ENCODE measurements at regions not wholly inside any gene's neighbourhood (a gene's known extent, or its start where the extent isn't known, plus 50 kb on each side); places are given as distances from the start of the nearest gene placed in this dataset.

- TF ChIP-seq MAZ (IDR thresholded peaks at IDR 0.05; ENCODE audit: borderline replicate concordance, low read depth, low read length): no peak
- no peak for TF ChIP-seq MAFK (IDR thresholded peaks at IDR 0.05; ENCODE audit: low read depth, low read length)
- TF ChIP-seq CTCF (conservative IDR thresholded peaks at IDR 0.05; ENCODE audit: low read depth, low read length): no peak
- TF ChIP-seq SMC3 (IDR thresholded peaks at IDR 0.05; ENCODE audit: low read depth, low read length): no peak
- TF ChIP-seq MXI1 (IDR thresholded peaks at IDR 0.05; ENCODE audit: borderline replicate concordance, low read depth, low read length): no peak
- no peak for TF ChIP-seq BHLHE40 (IDR thresholded peaks at IDR 0.05; ENCODE audit: low read depth, low read length)
- no peak for TF ChIP-seq RAD21 (IDR thresholded peaks at IDR 0.05; ENCODE audit: low read length)
- TF ChIP-seq USF2 (IDR thresholded peaks at IDR 0.05; ENCODE audit: low read depth, low read length): no peak
- no peak for TF ChIP-seq NFE2L2 (IDR thresholded peaks at IDR 0.05; ENCODE audit: low read depth, low read length)
- TF ChIP-seq ELK1 (IDR thresholded peaks at IDR 0.05; ENCODE audit: borderline replicate concordance, low read depth, low read length): no peak
- no peak for TF ChIP-seq CHD1 (IDR thresholded peaks at IDR 0.05; ENCODE audit: low read depth, low read length)
- no peak for TF ChIP-seq FOS (IDR thresholded peaks at IDR 0.05; ENCODE audit: low read depth, low read length)
- TF ChIP-seq POLR2A (IDR thresholded peaks at IDR 0.05; ENCODE audit: low read depth, low read length): no peak
- no peak for TF ChIP-seq RFX5 (IDR thresholded peaks at IDR 0.05; ENCODE audit: low read depth, low read length)
- no peak for TF ChIP-seq RCOR1 (IDR thresholded peaks at IDR 0.05; ENCODE audit: insufficient replicate concordance, low read length)
- TF ChIP-seq CEBPB (IDR thresholded peaks at IDR 0.05; ENCODE audit: low read depth, low read length): no peak
- H3K9ac ChIP-seq (ENCODE audit: low read depth, low read length): no peak overlapping the region
- H3K14ac ChIP-seq (replicated peaks; ENCODE audit: low read depth, low read length): 0 out of 2 replicates have a peak overlapping the region, but pooled peaks have one; percentile 13
- H3K36me3 ChIP-seq (ENCODE audit: control insufficient read depth, insufficient read depth, low read length): no peaks in the 10 kb centered on the region
- H2AK9ac ChIP-seq (replicated peaks; ENCODE audit: low read depth, low read length, poor library complexity): no peak overlapping the region
- no peaks in the 10 kb centered on the region for H3K9me3 ChIP-seq (ENCODE audit: control insufficient read depth, insufficient read depth, low read length)
- no peaks in the 10 kb centered on the region for H3K79me1 ChIP-seq (ENCODE audit: low read depth in 1 of 2, low read length in 2 of 2)
- H3K56ac ChIP-seq (ENCODE audit: extremely low read depth, insufficient read depth, low read length): no peak overlapping the region
- H3K4me2 ChIP-seq (ENCODE audit: low read depth, low read length): no peak overlapping the region
- H2AK5ac ChIP-seq (ENCODE audit: low read depth, low read length): no peak overlapping the region
- ChIA-PET POLR2A (ENCODE audit: unreplicated experiment) (no interaction called here), CTCF (no interaction called here)
- no peak overlapping the region for H4K91ac ChIP-seq (ENCODE audit: insufficient read depth, low read depth, low read length)
- DNase-seq (no peak), ATAC-seq (ENCODE audit: low read depth) (no peak)
- H3K4ac ChIP-seq (ENCODE audit: low read depth, low read length): no peak overlapping the region
- H3K4me1 ChIP-seq (ENCODE audit: control insufficient read depth, insufficient read depth, low read length): no peaks in the 10 kb centered on the region
- H4K8ac ChIP-seq (ENCODE audit: low read depth in 2 of 2, low read length in 2 of 2): no peak overlapping the region
- in situ Hi-C loops (cut with MboI; ENCODE audit: low sequenced_read_pairs): no loop called here
- dilution Hi-C loops (cut with HindIII; ENCODE audit: low sequenced_read_pairs, unreplicated experiment): no loop called here
- H2BK120ac ChIP-seq (ENCODE audit: low read depth, low read length): no peak overlapping the region
- no peak overlapping the region for H2AFZ ChIP-seq (replicated peaks; ENCODE audit: low read length, poor library complexity)
- H3K23ac ChIP-seq (ENCODE audit: low read depth, low read length): no peak overlapping the region
- H4K20me1 ChIP-seq (ENCODE audit: insufficient read depth, low read length): no peaks in the 10 kb centered on the region
- H4K5ac ChIP-seq (ENCODE audit: low read depth, low read length): no peak overlapping the region
- H2BK20ac ChIP-seq (ENCODE audit: low read depth, low read length): no peak overlapping the region
- BruUV-seq (replicated peaks): no TSS peak
- no peak overlapping the region for H3K4me3 ChIP-seq (ENCODE audit: insufficient read depth, low read depth, low read length)
- no peak overlapping the region for H3K18ac ChIP-seq (ENCODE audit: low read depth, low read length)
- H2BK15ac ChIP-seq (ENCODE audit: low read depth, low read length): no peak overlapping the region
- H3K9me1 ChIP-seq (ENCODE audit: insufficient read depth, low read length): no peaks in the 10 kb centered on the region
- no peak overlapping the region for H3K27ac ChIP-seq (ENCODE audit: insufficient read depth, low read length)
- no CpG with 5 or more reads among the region's 4 CpGs for WGBS, 2 experiments (ENCODE audit: extremely low coverage in 2 of 2, insufficient read length in 1 of 2)
- no peaks in the 10 kb centered on the region for H3K27me3 ChIP-seq (ENCODE audit: control insufficient read depth, insufficient read depth, low read length)
- intact Hi-C loops (cut with micrococcal nuclease): no loop called here
- no peak overlapping the region for H2BK5ac ChIP-seq (ENCODE audit: low read depth, low read length, poor library complexity, severe bottlenecking)
These were observed 326.7 kb upstream of the RGS18 start for GRCh38 chr1:191831572-191831971.

Data from IMR-90 (cell line).